ENCODE measurements at regions not wholly inside any gene's neighbourhood (a gene's known extent, or its start where the extent isn't known, plus 50 kb on each side); places are given as distances from the start of the nearest gene placed in this dataset.

GRCh38 chr16:65828296-65828695 is 538.2 kb upstream of the CDH5 start:
- TF ChIP-seq CTCF (IDR thresholded peaks at IDR 0.05; ENCODE audit: low read depth, low read length, poor library complexity, severe bottlenecking) (no peak), EZH2phosphoT487 (IDR thresholded peaks at IDR 0.05; ENCODE audit: borderline replicate concordance, low read length) (no peak)

All from DOHH2 (cell line).